ENCODE measurements at regions not wholly inside any gene's neighbourhood (a gene's known extent, or its start where the extent isn't known, plus 50 kb on each side); places are given as distances from the start of the nearest gene placed in this dataset.
A peak's percentile ranks its signal among the peaks of the same experiment; 100 is the strongest.

DNA sequence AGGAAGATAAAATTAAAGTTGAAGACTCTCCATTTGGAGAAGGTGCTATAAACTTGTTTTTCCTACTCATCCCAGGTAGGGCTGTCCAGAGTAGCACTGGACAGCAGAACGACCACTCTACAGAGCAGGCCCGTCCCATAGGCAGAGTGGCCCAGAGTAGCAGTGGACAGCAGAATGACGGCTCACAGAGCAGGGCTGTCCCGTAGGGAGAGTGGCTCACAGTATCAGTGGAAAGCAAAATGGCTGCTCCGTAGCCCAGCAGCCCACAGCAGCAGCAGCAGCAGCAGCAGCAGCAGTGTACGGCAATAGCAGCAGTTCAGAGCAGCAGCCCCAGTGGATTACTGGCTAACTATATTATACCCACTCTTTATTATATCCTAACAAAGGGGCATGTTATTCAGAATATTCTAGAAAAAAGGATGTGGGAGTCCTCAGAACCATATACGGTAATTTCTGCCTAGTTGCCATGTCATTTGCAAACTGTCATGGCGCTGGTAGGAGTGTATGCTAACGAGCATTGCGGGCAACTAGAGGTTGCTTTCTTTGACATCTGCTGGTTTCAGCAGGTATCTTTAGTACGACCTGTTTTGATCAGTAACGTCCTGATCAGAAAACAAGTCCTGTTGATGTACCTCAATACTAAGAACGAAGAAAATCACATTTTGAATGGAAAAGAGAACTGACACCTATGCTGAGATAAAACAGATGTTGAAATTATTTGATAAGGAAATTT, 567.3 kb downstream of the SLC16A7 start:
- Mint-ChIP-seq H3K4me1 (no peaks in the 10 kb centered on the region), H3K4me3 (no peak overlapping the region), H3K27me3 (ENCODE audit: low read depth) (no peaks in the 10 kb centered on the region), H3K36me3 (no peaks in the 10 kb centered on the region), H3K27ac (no peak overlapping the region), H3K9me3 (no peaks in the 10 kb centered on the region)
- ATAC-seq (peak; percentile 59), DNase-seq (ENCODE audit: low spot score) (peak; percentile 12)
- TF ChIP-seq OVOL2 (CRISPR knock-in tag; IDR thresholded peaks at IDR 0.05; ENCODE audit: borderline replicate concordance) (no peak), NR1H2 (CRISPR knock-in tag; IDR thresholded peaks at IDR 0.05) (no peak), TCF7 (CRISPR knock-in tag; IDR thresholded peaks at IDR 0.05; ENCODE audit: low read depth) (no peak), ZNF263 (CRISPR knock-in tag; IDR thresholded peaks at IDR 0.05; ENCODE audit: low read depth) (no peak), CREB1 (CRISPR knock-in tag; IDR thresholded peaks at IDR 0.05) (no peak), ZNF416 (CRISPR knock-in tag; IDR thresholded peaks at IDR 0.05) (no peak), ZNF138 (CRISPR knock-in tag; conservative IDR thresholded peaks at IDR 0.05) (no peak)
- TF ChIP-seq, protein P1, sequence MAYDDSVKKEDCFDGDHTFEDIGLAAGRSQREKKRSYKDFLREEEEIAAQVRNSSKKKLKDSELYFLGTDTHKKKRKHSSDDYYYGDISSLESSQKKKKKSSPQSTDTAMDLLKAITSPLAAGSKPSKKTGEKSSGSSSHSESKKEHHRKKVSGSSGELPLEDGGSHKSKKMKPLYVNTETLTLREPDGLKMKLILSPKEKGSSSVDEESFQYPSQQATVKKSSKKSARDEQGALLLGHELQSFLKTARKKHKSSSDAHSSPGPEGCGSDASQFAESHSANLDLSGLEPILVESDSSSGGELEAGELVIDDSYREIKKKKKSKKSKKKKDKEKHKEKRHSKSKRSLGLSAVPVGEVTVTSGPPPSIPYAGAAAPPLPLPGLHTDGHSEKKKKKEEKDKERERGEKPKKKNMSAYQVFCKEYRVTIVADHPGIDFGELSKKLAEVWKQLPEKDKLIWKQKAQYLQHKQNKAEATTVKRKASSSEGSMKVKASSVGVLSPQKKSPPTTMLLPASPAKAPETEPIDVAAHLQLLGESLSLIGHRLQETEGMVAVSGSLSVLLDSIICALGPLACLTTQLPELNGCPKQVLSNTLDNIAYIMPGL (CRISPR knock-in tag; IDR thresholded peaks at IDR 0.05) = no peak
- TF ChIP-seq, protein P2, sequence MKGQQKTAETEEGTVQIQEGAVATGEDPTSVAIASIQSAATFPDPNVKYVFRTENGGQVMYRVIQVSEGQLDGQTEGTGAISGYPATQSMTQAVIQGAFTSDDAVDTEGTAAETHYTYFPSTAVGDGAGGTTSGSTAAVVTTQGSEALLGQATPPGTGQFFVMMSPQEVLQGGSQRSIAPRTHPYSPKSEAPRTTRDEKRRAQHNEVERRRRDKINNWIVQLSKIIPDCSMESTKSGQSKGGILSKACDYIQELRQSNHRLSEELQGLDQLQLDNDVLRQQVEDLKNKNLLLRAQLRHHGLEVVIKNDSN (CRISPR knock-in tag; IDR thresholded peaks at IDR 0.05) = no peak
- TF ChIP-seq, protein P3, sequence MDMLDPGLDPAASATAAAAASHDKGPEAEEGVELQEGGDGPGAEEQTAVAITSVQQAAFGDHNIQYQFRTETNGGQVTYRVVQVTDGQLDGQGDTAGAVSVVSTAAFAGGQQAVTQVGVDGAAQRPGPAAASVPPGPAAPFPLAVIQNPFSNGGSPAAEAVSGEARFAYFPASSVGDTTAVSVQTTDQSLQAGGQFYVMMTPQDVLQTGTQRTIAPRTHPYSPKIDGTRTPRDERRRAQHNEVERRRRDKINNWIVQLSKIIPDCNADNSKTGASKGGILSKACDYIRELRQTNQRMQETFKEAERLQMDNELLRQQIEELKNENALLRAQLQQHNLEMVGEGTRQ (CRISPR knock-in tag; IDR thresholded peaks at IDR 0.05) = no peak
- TF ChIP-seq, protein P4, sequence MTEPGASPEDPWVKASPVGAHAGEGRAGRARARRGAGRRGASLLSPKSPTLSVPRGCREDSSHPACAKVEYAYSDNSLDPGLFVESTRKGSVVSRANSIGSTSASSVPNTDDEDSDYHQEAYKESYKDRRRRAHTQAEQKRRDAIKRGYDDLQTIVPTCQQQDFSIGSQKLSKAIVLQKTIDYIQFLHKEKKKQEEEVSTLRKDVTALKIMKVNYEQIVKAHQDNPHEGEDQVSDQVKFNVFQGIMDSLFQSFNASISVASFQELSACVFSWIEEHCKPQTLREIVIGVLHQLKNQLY (CRISPR knock-in tag; IDR thresholded peaks at IDR 0.05) = no peak
- TF ChIP-seq, protein P5, sequence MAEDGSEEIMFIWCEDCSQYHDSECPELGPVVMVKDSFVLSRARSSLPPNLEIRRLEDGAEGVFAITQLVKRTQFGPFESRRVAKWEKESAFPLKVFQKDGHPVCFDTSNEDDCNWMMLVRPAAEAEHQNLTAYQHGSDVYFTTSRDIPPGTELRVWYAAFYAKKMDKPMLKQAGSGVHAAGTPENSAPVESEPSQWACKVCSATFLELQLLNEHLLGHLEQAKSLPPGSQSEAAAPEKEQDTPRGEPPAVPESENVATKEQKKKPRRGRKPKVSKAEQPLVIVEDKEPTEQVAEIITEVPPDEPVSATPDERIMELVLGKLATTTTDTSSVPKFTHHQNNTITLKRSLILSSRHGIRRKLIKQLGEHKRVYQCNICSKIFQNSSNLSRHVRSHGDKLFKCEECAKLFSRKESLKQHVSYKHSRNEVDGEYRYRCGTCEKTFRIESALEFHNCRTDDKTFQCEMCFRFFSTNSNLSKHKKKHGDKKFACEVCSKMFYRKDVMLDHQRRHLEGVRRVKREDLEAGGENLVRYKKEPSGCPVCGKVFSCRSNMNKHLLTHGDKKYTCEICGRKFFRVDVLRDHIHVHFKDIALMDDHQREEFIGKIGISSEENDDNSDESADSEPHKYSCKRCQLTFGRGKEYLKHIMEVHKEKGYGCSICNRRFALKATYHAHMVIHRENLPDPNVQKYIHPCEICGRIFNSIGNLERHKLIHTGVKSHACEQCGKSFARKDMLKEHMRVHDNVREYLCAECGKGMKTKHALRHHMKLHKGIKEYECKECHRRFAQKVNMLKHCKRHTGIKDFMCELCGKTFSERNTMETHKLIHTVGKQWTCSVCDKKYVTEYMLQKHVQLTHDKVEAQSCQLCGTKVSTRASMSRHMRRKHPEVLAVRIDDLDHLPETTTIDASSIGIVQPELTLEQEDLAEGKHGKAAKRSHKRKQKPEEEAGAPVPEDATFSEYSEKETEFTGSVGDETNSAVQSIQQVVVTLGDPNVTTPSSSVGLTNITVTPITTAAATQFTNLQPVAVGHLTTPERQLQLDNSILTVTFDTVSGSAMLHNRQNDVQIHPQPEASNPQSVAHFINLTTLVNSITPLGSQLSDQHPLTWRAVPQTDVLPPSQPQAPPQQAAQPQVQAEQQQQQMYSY (CRISPR knock-in tag; IDR thresholded peaks at IDR 0.05) = no peak
- ChIA-PET CTCF (no interaction called here), POLR2A (no interaction called here)

DNA sequence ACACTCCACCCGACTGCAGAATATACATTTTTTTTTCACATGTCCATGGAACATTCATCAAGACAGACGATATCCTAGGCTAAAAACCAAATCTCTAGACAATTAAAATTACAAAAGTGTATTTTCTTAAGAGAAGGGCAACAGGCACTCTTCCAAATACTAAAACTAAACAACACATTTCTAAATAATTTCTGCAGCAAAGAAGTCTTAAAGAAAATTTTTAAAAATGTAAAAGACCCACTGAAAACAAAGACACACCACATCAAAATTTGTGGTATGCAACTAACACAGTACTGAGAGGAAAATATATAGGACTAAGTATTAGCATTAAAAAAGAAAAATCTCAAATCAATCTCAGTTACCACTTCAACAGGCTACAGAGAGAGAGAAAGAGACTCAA, 570.0 kb downstream of the SLC16A7 start:
- no peaks in the 10 kb centered on the region for H3K9me3 Mint-ChIP-seq
- CTCF ChIA-PET = no interaction called here
- no peaks in the 10 kb centered on the region for H3K36me3 Mint-ChIP-seq
- ATAC-seq (no peak), DNase-seq (ENCODE audit: low spot score) (no peak)
- no peak overlapping the region for H3K27ac Mint-ChIP-seq
- H3K27me3 Mint-ChIP-seq (ENCODE audit: low read depth) = no peaks in the 10 kb centered on the region
- TF ChIP-seq MXD4 (CRISPR knock-in tag; IDR thresholded peaks at IDR 0.05; ENCODE audit: borderline replicate concordance) (no peak), PRRX2 (CRISPR knock-in tag; IDR thresholded peaks at IDR 0.05) (no peak), HMGA2 (CRISPR knock-in tag; IDR thresholded peaks at IDR 0.05) (no peak)
- TF ChIP-seq, protein P6, sequence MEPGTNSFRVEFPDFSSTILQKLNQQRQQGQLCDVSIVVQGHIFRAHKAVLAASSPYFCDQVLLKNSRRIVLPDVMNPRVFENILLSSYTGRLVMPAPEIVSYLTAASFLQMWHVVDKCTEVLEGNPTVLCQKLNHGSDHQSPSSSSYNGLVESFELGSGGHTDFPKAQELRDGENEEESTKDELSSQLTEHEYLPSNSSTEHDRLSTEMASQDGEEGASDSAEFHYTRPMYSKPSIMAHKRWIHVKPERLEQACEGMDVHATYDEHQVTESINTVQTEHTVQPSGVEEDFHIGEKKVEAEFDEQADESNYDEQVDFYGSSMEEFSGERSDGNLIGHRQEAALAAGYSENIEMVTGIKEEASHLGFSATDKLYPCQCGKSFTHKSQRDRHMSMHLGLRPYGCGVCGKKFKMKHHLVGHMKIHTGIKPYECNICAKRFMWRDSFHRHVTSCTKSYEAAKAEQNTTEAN (CRISPR knock-in tag; IDR thresholded peaks at IDR 0.05) = no peak
- TF ChIP-seq, protein P1 (CRISPR knock-in tag; IDR thresholded peaks at IDR 0.05) = no peak
- no peaks in the 10 kb centered on the region for H3K4me1 Mint-ChIP-seq
- no peak overlapping the region for H3K4me3 Mint-ChIP-seq
- POLR2A ChIA-PET = interaction anchor here (0.6 kb wide), 1 partner anchor 390 kb away, joined by 4 read pairs; no protein-coding TSS in a partner anchor
